CD14-positive monocyte (primary cell): ENCODE measurements at regions not wholly inside any gene's neighbourhood (a gene's known extent, or its start where the extent isn't known, plus 50 kb on each side); places are given as distances from the start of the nearest gene placed in this dataset.

Experiments used
- DNase-seq, 3 donors: peaks; one replicate each; pipeline ENCODE4 v3.0.0-alpha.2; 2011 to 2022
- H2AFZ ChIP-seq: 2 replicates; pipeline ENCODE4 v1.6.0; 2012; ENCODE audit warnings: mild to moderate bottlenecking, low read depth, low read length, inconsistent platforms; ENCODE audit not compliant: insufficient read depth, poor library complexity, severe bottlenecking
- H3K27ac ChIP-seq, 2 donors: 1 replicate in 1 of 2; 2 replicates in 1 of 2; pipeline ENCODE4 v1.5.1; 2012 to 2013; ENCODE audit warnings: low read length in 2 of 2, control low read depth in 1 of 2, inconsistent platforms in 1 of 2, low read depth in 1 of 2, mild to moderate bottlenecking in 1 of 2
- H3K27me3 ChIP-seq, 2 donors: one replicate each; pipeline versions ENCODE4 v1.6.0 to v1.6.1; 2011 to 2013; ENCODE audit warnings: low read length in 2 of 2; ENCODE audit not compliant: control insufficient read depth in 2 of 2, insufficient read depth in 2 of 2
- H3K36me3 ChIP-seq, 2 donors: replicated peaks in 1 of 2; 1 replicate in 1 of 2; 2 replicates in 1 of 2; pipeline versions ENCODE4 v1.5.1 to v1.6.1; 2012 to 2013; ENCODE audit warnings: low read length in 2 of 2, control low read depth in 1 of 2, inconsistent platforms in 1 of 2, mild to moderate bottlenecking in 1 of 2; ENCODE audit not compliant: insufficient read depth in 2 of 2, control insufficient read depth in 1 of 2
- H3K4me1 ChIP-seq, 2 donors: 1 replicate in 1 of 2; 2 replicates in 1 of 2; pipeline versions ENCODE4 v1.5.1 to v1.6.1; 2012 to 2013; ENCODE audit warnings: low read length in 2 of 2, control low read depth in 1 of 2, inconsistent platforms in 1 of 2, mild to moderate bottlenecking in 1 of 2, moderate library complexity in 1 of 2; ENCODE audit not compliant: insufficient read depth in 2 of 2, control insufficient read depth in 1 of 2
- H3K4me2 ChIP-seq: replicated peaks from 2 replicates; pipeline ENCODE3; 2012; ENCODE audit warnings: low read length, moderate library complexity, mild to moderate bottlenecking; ENCODE audit not compliant: poor library complexity, severe bottlenecking; ENCODE audit errors: extremely low read depth
- H3K4me3 ChIP-seq, 3 experiments: fragments of 200-600 bp in 1 of 3; sonication (generic) in 1 of 3; replicated peaks in 1 of 3; 1 replicate in 2 of 3; 2 replicates in 1 of 3; pipeline ENCODE4 v1.5.1; 2011 to 2013; ENCODE audit warnings: low read length in 3 of 3, mild to moderate bottlenecking in 3 of 3, control low read depth in 2 of 3, low read depth in 2 of 3, inconsistent platforms in 1 of 3, moderate library complexity in 1 of 3
- H3K79me2 ChIP-seq: 2 replicates; pipeline ENCODE4 v1.6.0; 2012; ENCODE audit warnings: mild to moderate bottlenecking, control low read depth, inconsistent platforms, low read length, moderate library complexity; ENCODE audit not compliant: insufficient read depth
- H3K9ac ChIP-seq: 2 replicates; pipeline ENCODE4 v1.6.0; 2017; ENCODE audit warnings: low read length, mild to moderate bottlenecking; ENCODE audit not compliant: insufficient read depth, poor library complexity, severe bottlenecking
- H3K9me3 ChIP-seq, 2 donors: replicated peaks in 1 of 2; 1 replicate in 1 of 2; 2 replicates in 1 of 2; pipeline versions ENCODE4 v1.5.1 to v1.6.1; 2012 to 2013; ENCODE audit warnings: low read length in 2 of 2, control low read depth in 1 of 2; ENCODE audit not compliant: control insufficient read depth in 1 of 2, insufficient read depth in 1 of 2
- H4K20me1 ChIP-seq: 2 replicates; pipeline ENCODE4 v1.6.0; 2012; ENCODE audit warnings: mild to moderate bottlenecking, low read length, control low read depth, moderate library complexity; ENCODE audit not compliant: insufficient read depth
- H3K27ac Mint-ChIP-seq, 7 donors: one replicate each; pipeline ENCODE4 v1.8.0; 2020; ENCODE audit warnings: mild to moderate bottlenecking in 7 of 7, mixed read lengths in 7 of 7, moderate library complexity in 6 of 7, inconsistent platforms in 2 of 7
- H3K27me3 Mint-ChIP-seq, 3 donors: one replicate each; pipeline ENCODE4 v1.8.0; 2021 to 2022; ENCODE audit warnings: low read depth in 3 of 3, mild to moderate bottlenecking in 3 of 3, mixed read lengths in 3 of 3, moderate library complexity in 3 of 3, inconsistent platforms in 1 of 3
- H3K36me3 Mint-ChIP-seq, 2 donors: one replicate each; pipeline ENCODE4 v1.8.0; 2020; ENCODE audit warnings: mixed read lengths in 2 of 2, inconsistent platforms in 1 of 2, mild to moderate bottlenecking in 1 of 2
- H3K4me1 Mint-ChIP-seq: one replicate; pipeline ENCODE4 v1.8.0; 2020; ENCODE audit warnings: mild to moderate bottlenecking, mixed read lengths
- H3K4me3 Mint-ChIP-seq, 2 donors: one replicate each; pipeline ENCODE4 v1.8.0; 2020; ENCODE audit warnings: mild to moderate bottlenecking in 2 of 2, mixed read lengths in 2 of 2, moderate library complexity in 1 of 2
- H3K9me3 Mint-ChIP-seq, 7 donors: one replicate each; pipeline ENCODE4 v1.8.0; 2020 to 2022; ENCODE audit warnings: mixed read lengths in 7 of 7, mild to moderate bottlenecking in 6 of 7, moderate library complexity in 6 of 7, inconsistent platforms in 2 of 7
- WGBS: methylation state at CpG from one replicate; pipeline ENCODE4 v1.1.5; 2013; ENCODE audit warnings: missing lambda C conversion rate; ENCODE audit not compliant: insufficient coverage; 5-methylcytosine and 5-hydroxymethylcytosine counted together
- intact Hi-C, 2 donors: fragments of 100-400 bp; cut with micrococcal nuclease; formaldehyde crosslinking; loops; one replicate each; pipeline versions ENCODE4 v1.15.0 to v1.15.1; 2023
- TF ChIP-seq, protein P1 (sequence below): fragments of 200-600 bp; IDR thresholded peaks from one replicate; pipeline ENCODE4 v1.8.0; 2022; ENCODE audit warnings: antibody characterized with exemption, mild to moderate bottlenecking

DNA sequence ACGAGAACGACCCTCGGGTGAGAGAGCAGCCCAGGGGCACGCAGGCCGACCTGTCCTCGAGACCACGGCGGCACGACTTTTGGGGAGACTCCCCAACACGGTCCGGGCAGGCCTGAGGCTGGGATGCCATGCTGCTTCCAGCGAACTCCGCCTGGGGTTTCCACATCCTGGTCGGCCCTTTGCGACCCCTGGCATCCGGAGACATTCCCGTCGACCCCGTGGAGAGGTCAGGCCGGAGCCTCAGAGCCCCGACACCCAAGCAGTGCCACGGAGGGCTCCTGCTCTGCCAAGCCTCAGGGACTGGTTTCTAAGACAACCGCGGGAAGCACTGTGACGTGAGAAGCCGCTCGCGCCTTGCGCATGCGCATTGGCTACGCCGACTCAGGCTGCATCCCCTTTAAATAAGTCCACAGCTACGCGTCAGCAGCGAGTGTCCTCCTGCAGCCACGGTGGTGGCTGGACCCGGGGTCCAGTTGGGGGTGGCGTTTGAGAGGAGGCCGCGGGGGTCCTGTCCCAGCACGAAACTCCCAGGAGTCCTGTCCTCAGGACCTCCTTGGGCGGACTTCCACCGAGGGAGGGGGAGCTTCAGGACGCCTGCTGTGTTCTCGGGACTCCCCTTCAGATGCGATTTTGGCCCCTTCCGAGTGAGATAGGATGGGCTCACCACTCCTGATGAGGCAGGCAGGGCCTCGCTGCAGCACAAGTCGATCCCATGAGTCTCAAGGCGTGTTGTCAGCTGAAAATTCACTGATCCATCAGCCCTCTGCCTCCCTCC, 1089.3 kb upstream of the DEFB115 start:
- no peak overlapping the region for H3K27ac Mint-ChIP-seq
- H4K20me1 ChIP-seq, result no peaks in the 10 kb centered on the region
- H3K4me3 ChIP-seq, result no peak overlapping the region
- H3K4me1 ChIP-seq, result no peaks in the 10 kb centered on the region
- peaks cover 28% of the 10 kb centered on the region in 2 donors for H3K9me3 ChIP-seq
- TF ChIP-seq, protein P1, sequence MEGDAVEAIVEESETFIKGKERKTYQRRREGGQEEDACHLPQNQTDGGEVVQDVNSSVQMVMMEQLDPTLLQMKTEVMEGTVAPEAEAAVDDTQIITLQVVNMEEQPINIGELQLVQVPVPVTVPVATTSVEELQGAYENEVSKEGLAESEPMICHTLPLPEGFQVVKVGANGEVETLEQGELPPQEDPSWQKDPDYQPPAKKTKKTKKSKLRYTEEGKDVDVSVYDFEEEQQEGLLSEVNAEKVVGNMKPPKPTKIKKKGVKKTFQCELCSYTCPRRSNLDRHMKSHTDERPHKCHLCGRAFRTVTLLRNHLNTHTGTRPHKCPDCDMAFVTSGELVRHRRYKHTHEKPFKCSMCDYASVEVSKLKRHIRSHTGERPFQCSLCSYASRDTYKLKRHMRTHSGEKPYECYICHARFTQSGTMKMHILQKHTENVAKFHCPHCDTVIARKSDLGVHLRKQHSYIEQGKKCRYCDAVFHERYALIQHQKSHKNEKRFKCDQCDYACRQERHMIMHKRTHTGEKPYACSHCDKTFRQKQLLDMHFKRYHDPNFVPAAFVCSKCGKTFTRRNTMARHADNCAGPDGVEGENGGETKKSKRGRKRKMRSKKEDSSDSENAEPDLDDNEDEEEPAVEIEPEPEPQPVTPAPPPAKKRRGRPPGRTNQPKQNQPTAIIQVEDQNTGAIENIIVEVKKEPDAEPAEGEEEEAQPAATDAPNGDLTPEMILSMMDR, result no peak
- H3K4me3 Mint-ChIP-seq, result peak overlapping the region in 1 of 2 donors; percentile 34
- peaks cover under 1 to 40% (median 18%) of the 10 kb centered on the region in 7 donors for H3K9me3 Mint-ChIP-seq
- H3K36me3 ChIP-seq, result no peaks in the 10 kb centered on the region
- H2AFZ ChIP-seq, result no peak overlapping the region
- intact Hi-C loops, result no loop called here
- H3K27me3 ChIP-seq, result no peaks in the 10 kb centered on the region
- peak in 1 of 3 donors; percentile 1 for DNase-seq
- H3K9ac ChIP-seq, result no peak overlapping the region
- no peak overlapping the region for H3K27ac ChIP-seq
- no peak overlapping the region for H3K4me2 ChIP-seq
- WGBS, result 64% methylated on average over 46 of the region's 50 CpGs
- H3K4me1 Mint-ChIP-seq, result no peaks in the 10 kb centered on the region
- no peaks in the 10 kb centered on the region for H3K36me3 Mint-ChIP-seq
- H3K27me3 Mint-ChIP-seq, result no peaks in the 10 kb centered on the region
- no peaks in the 10 kb centered on the region for H3K79me2 ChIP-seq

DNA sequence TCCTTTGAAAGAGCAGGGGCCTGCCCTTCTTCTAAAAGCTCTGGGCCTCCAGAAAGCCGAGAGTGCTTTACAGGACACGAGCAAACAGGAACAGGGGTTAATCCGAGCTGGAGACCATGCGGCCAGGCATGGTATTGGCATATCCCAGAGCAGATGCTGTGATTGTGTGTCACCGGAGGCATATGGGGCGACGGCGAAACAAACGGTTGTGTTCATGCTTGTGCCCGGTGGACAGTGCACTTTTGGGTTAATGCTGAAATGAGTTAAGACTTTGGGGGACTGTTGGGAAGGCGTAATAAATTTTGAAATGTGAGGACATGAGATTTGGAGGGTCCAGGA, 1088.7 kb upstream of the DEFB115 start:
- Mint-ChIP-seq H3K27me3 (no peaks in the 10 kb centered on the region), H3K36me3 (no peaks in the 10 kb centered on the region), H3K9me3 (peaks cover 2 to 45% (median 18%) of the 10 kb centered on the region in 7 donors), H3K4me3 (no peak overlapping the region), H3K4me1 (no peaks in the 10 kb centered on the region), H3K27ac (no peak overlapping the region)
- Histone ChIP-seq H3K79me2 (no peaks in the 10 kb centered on the region), H3K9me3 (peaks cover 28 to 31% of the 10 kb centered on the region in 2 donors), H3K4me1 (no peaks in the 10 kb centered on the region), H3K36me3 (no peaks in the 10 kb centered on the region), H3K27ac (no peak overlapping the region), H3K4me2 (no peak overlapping the region), H3K27me3 (no peaks in the 10 kb centered on the region), H3K4me3 (no peak overlapping the region), H2AFZ (no peak overlapping the region), H3K9ac (no peak overlapping the region), H4K20me1 (no peaks in the 10 kb centered on the region)
- WGBS, result 86% methylated on average over 10 of the region's 11 CpGs
- intact Hi-C loops, result no loop called here
- no peak for DNase-seq
- TF ChIP-seq, protein P1, result no peak
